SK-N-SH (cell line): ENCODE measurements at regions not wholly inside any gene's neighbourhood (a gene's known extent, or its start where the extent isn't known, plus 50 kb on each side); places are given as distances from the start of the nearest gene placed in this dataset.

Experiments used
- CTCF ChIA-PET: fragments of 300-600, 350-600 bp; formaldehyde crosslinking; extraction: SDS; loops from one replicate; lab custom pipeline; 2021; lab: Yijun Ruan, JAX
- POLR2A ChIA-PET: fragments of 350-600 bp; sonication (Branson Sonifier 250); formaldehyde crosslinking; extraction: SDS; loops from one replicate; lab custom pipeline; 2020; ENCODE audit warnings: antibody characterized with exemption, inconsistent platforms; lab: Yijun Ruan, JAX
- DNase-seq: peaks from one replicate; pipeline ENCODE4 v3.0.0; 2012
- H2AFZ ChIP-seq: fragments of 200-600 bp; sonication (generic); 2 replicates; pipeline ENCODE4 v1.8.1; 2016; ENCODE audit warnings: antibody characterized with exemption, mild to moderate bottlenecking, low read depth
- H3F3A ChIP-seq: fragments of 200-600 bp; sonication (generic); replicated peaks from 2 replicates; pipeline ENCODE3; 2016; ENCODE audit warnings: antibody characterized with exemption, mild to moderate bottlenecking; ENCODE audit not compliant: insufficient read depth
- H3K27ac ChIP-seq, 2 experiments: fragments of 200-500 bp in 1 of 2; fragments of 200-600 bp in 1 of 2; sonication (Bioruptor generic) in 1 of 2; sonication (generic), shearing (Covaris generic) in 1 of 2; 2 replicates each; pipeline versions ENCODE4 v1.5.1 to v1.6.1; 2014 to 2016; ENCODE audit warnings: low read depth in 2 of 2, inconsistent platforms in 1 of 2, low read length in 1 of 2, mild to moderate bottlenecking in 1 of 2, mixed read lengths in 1 of 2
- H3K27me3 ChIP-seq: fragments of 200-600 bp; sonication (generic), shearing (Covaris generic); 2 replicates; pipeline ENCODE4 v1.6.1; 2016; ENCODE audit warnings: mixed run types; ENCODE audit not compliant: insufficient read depth
- H3K36me3 ChIP-seq, 2 experiments: fragments of 200-500 bp in 1 of 2; fragments of 200-600 bp in 1 of 2; sonication (Bioruptor generic) in 1 of 2; sonication (generic) in 1 of 2; replicated peaks in 1 of 2; 2 replicates each; pipeline versions ENCODE3 to v1.5.1; 2014 to 2016; ENCODE audit warnings: low read length in 1 of 2, mild to moderate bottlenecking in 1 of 2; ENCODE audit not compliant: insufficient read depth in 2 of 2, control insufficient read depth in 1 of 2
- H3K4me1 ChIP-seq, 2 experiments: fragments of 200-500 bp in 1 of 2; fragments of 200-600 bp in 1 of 2; sonication (Bioruptor generic) in 1 of 2; sonication (generic), shearing (Covaris generic) in 1 of 2; 2 replicates each; pipeline versions ENCODE4 v1.5.1 to v1.6.1; 2014 to 2016; ENCODE audit warnings: low read depth in 1 of 2, low read length in 1 of 2, mixed run types in 1 of 2; ENCODE audit not compliant: insufficient read depth in 2 of 2, control insufficient read depth in 1 of 2
- H3K4me2 ChIP-seq: fragments of 200-600 bp; sonication (generic), shearing (Covaris generic); 2 replicates; pipeline ENCODE4 v1.6.1; 2017; ENCODE audit warnings: mixed run types
- H3K4me3 ChIP-seq, 2 experiments: fragments of 200-500 bp in 1 of 2; fragments of 200-600 bp in 1 of 2; sonication (Bioruptor generic) in 1 of 2; sonication (generic), shearing (Covaris generic) in 1 of 2; 2 replicates each; pipeline versions ENCODE4 v1.5.1 to v1.8.1; 2014 to 2016; ENCODE audit warnings: low read depth in 2 of 2, inconsistent platforms in 1 of 2, low read length in 1 of 2, mild to moderate bottlenecking in 1 of 2, mixed read lengths in 1 of 2, moderate library complexity in 1 of 2
- H3K79me2 ChIP-seq: fragments of 200-600 bp; sonication (generic); 2 replicates; pipeline ENCODE4 v1.8.1; 2017; ENCODE audit warnings: mild to moderate bottlenecking; ENCODE audit not compliant: insufficient read depth
- H3K9ac ChIP-seq: fragments of 200-600 bp; sonication (generic); 2 replicates; pipeline ENCODE4 v1.6.1; 2017; ENCODE audit warnings: mixed run types
- H3K9me2 ChIP-seq: fragments of 200-600 bp; sonication (generic); 2 replicates; pipeline ENCODE4 v1.6.1; 2017; ENCODE audit warnings: mixed run types
- H3K9me3 ChIP-seq: fragments of 200-600 bp; sonication (generic); 2 replicates; pipeline ENCODE4 v1.6.1; 2017; ENCODE audit warnings: mixed run types, mild to moderate bottlenecking, moderate library complexity
- H4K20me1 ChIP-seq: fragments of 200-600 bp; sonication (generic); 2 replicates; pipeline ENCODE4 v1.6.1; 2017; ENCODE audit warnings: mild to moderate bottlenecking, mixed run types; ENCODE audit not compliant: insufficient read depth
- EP300 ChIP-seq, 2 experiments: IDR thresholded peaks; 2 replicates each; pipeline versions ENCODE4 v1.4.0 to v1.6.1; 2012; ENCODE audit warnings: borderline replicate concordance in 1 of 2, low read depth in 1 of 2, low read length in 1 of 2
- EZH2phosphoT487 ChIP-seq: fragments of 200-600 bp; sonication (generic); IDR thresholded peaks from 2 replicates; pipeline ENCODE4 v1.6.1; 2017; ENCODE audit warnings: low read depth, mixed run types, mild to moderate bottlenecking, antibody characterized with exemption, moderate library complexity, borderline replicate concordance
- FOSL2 ChIP-seq: IDR thresholded peaks from 2 replicates; pipeline ENCODE4 v1.4.0; 2012; ENCODE audit warnings: low read depth, mild to moderate bottlenecking, moderate library complexity, borderline replicate concordance
- GABPA ChIP-seq: IDR thresholded peaks from 2 replicates; pipeline ENCODE4 v1.4.0; 2012; ENCODE audit warnings: low read depth, mild to moderate bottlenecking
- GATA2 ChIP-seq: sonication (generic); formaldehyde crosslinking; IDR thresholded peaks from 2 replicates; pipeline ENCODE4 v1.5.0; 2020; ENCODE audit warnings: mild to moderate bottlenecking, missing genetic modification reagents
- JUND ChIP-seq: IDR thresholded peaks from 2 replicates; pipeline ENCODE4 v1.4.0; 2012
- MEF2A ChIP-seq: IDR thresholded peaks from 2 replicates; pipeline ENCODE4 v1.4.0; 2012; ENCODE audit warnings: low read depth, borderline replicate concordance
- MXI1 ChIP-seq: IDR thresholded peaks from 2 replicates; pipeline ENCODE4 v1.6.1; 2012; ENCODE audit warnings: mild to moderate bottlenecking, low read depth, low read length, improper control_type of control experiment
- NFIC ChIP-seq: IDR thresholded peaks from 2 replicates; pipeline ENCODE4 v1.4.0; 2012; ENCODE audit warnings: borderline replicate concordance
- POLR2AphosphoS5 ChIP-seq: IDR thresholded peaks from 2 replicates; pipeline ENCODE4 v1.6.1; 2012; ENCODE audit warnings: low read depth, low read length
- RAD21 ChIP-seq: IDR thresholded peaks from 2 replicates; pipeline ENCODE4 v1.6.1; 2012; ENCODE audit warnings: mild to moderate bottlenecking, low read length
- RCOR1 ChIP-seq: fragments of 150-350 bp; IDR thresholded peaks from 2 replicates; pipeline ENCODE4 v1.6.1; 2017; ENCODE audit warnings: antibody characterized with exemption, low read length
- RFX5 ChIP-seq: IDR thresholded peaks from 2 replicates; pipeline ENCODE4 v1.6.1; 2012; ENCODE audit warnings: mild to moderate bottlenecking, improper control_type of control experiment, low read length
- RXRA ChIP-seq: IDR thresholded peaks from 2 replicates; pipeline ENCODE4 v1.4.0; 2012; ENCODE audit warnings: low read depth, mild to moderate bottlenecking, borderline replicate concordance
- SIN3A ChIP-seq: IDR thresholded peaks from 2 replicates; pipeline ENCODE4 v1.6.1; 2012; ENCODE audit warnings: low read depth, mild to moderate bottlenecking, low read length, moderate library complexity, borderline replicate concordance
- SMC3 ChIP-seq: IDR thresholded peaks from 2 replicates; pipeline ENCODE4 v1.6.1; 2012; ENCODE audit warnings: low read depth, low read length, improper control_type of control experiment
- TAF1 ChIP-seq: IDR thresholded peaks from 2 replicates; pipeline ENCODE4 v1.6.1; 2012; ENCODE audit warnings: low read depth, mild to moderate bottlenecking, low read length, moderate library complexity, borderline replicate concordance
- TCF12 ChIP-seq: IDR thresholded peaks from 2 replicates; pipeline ENCODE4 v1.4.0; 2012
- TEAD4 ChIP-seq: IDR thresholded peaks from 2 replicates; pipeline ENCODE4 v1.4.0; 2012; ENCODE audit warnings: mild to moderate bottlenecking, borderline replicate concordance; ENCODE audit not compliant: insufficient read depth
- YY1 ChIP-seq: IDR thresholded peaks from 2 replicates; pipeline ENCODE4 v1.4.0; 2012; ENCODE audit warnings: low read depth, mild to moderate bottlenecking
- WGBS: methylation state at CpG from one replicate; pipeline ENCODE4 v1.1.6; 2017; ENCODE audit warnings: low lambda C conversion rate; 5-methylcytosine and 5-hydroxymethylcytosine counted together
- TF ChIP-seq, protein P1 (sequence below): IDR thresholded peaks from 2 replicates; pipeline ENCODE4 v1.4.0; 2012; ENCODE audit warnings: low read depth, borderline replicate concordance
- TF ChIP-seq, protein P2 (sequence below): fragments of 150-350 bp; IDR thresholded peaks from 2 replicates; pipeline ENCODE4 v1.6.1; 2017; ENCODE audit warnings: antibody characterized with exemption, low read length, low read depth, borderline replicate concordance
- TF ChIP-seq, protein P3 (sequence below): IDR thresholded peaks from 2 replicates; pipeline ENCODE4; 2012
- TF ChIP-seq, protein P4 (sequence below): IDR thresholded peaks from 2 replicates; pipeline ENCODE4 v1.4.0; 2012; ENCODE audit warnings: low read depth

DNA sequence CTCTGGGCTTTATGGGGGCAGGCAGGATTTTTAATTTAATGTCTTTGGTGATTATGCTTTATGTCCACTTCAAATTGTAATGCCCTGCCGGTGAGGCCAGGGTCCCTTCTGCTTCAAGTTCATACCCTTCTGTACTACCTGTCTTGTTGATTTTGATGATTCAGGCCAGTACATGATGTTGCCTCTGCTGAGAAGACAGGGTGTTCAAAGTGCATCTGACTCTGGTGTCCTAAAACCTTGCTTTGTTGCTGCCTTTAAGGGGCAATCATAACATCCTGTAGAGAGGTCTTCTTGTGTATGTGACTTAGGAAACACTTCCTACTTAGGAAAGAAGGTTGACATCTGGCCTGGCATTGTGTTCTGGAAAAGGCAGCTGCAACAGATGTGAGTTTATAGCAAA is 113.2 kb downstream of the TMEM170B start:
- 56% methylated on average over 1 of the region's 1 CpG for WGBS
- Histone ChIP-seq H3K79me2 (no peaks in the 10 kb centered on the region), H3K9ac (peak overlapping the region; percentile 32; the same call in 1 of the 2 replicates), H3K4me2 (peak overlapping the region; percentile 22; the same call in 1 of the 2 replicates), H3K9me2 (no peaks in the 10 kb centered on the region), H3F3A (peaks cover 14% of the 10 kb centered on the region), H3K27me3 (no peaks in the 10 kb centered on the region), H2AFZ (peak overlapping the region; percentile 27), H3K36me3 (no peaks in the 10 kb centered on the region), H3K9me3 (no peaks in the 10 kb centered on the region; the same call in 1 of the 2 replicates), H3K27ac (peak overlapping the region in 1 of 2 experiments; percentile 58; a peak in 3 of 4 replicates), H4K20me1 (no peaks in the 10 kb centered on the region), H3K4me3 (no peak overlapping the region), H3K4me1 (peaks cover 0 to 32% of the 10 kb centered on the region in 2 experiments; a peak in 3 of 4 replicates)
- DNase-seq, result no peak
- CTCF ChIA-PET, result interaction anchor here (0.6 kb wide), 1 partner anchor 583 kb away, joined by 3 read pairs; no protein-coding TSS in a partner anchor
- TF ChIP-seq RCOR1 (no peak), YY1 (no peak), RFX5 (no peak), RAD21 (no peak)
- TF ChIP-seq, protein P1, sequence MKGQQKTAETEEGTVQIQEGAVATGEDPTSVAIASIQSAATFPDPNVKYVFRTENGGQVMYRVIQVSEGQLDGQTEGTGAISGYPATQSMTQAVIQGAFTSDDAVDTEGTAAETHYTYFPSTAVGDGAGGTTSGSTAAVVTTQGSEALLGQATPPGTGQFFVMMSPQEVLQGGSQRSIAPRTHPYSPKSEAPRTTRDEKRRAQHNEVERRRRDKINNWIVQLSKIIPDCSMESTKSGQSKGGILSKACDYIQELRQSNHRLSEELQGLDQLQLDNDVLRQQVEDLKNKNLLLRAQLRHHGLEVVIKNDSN, result no peak
- POLR2A ChIA-PET, result no interaction called here

DNA sequence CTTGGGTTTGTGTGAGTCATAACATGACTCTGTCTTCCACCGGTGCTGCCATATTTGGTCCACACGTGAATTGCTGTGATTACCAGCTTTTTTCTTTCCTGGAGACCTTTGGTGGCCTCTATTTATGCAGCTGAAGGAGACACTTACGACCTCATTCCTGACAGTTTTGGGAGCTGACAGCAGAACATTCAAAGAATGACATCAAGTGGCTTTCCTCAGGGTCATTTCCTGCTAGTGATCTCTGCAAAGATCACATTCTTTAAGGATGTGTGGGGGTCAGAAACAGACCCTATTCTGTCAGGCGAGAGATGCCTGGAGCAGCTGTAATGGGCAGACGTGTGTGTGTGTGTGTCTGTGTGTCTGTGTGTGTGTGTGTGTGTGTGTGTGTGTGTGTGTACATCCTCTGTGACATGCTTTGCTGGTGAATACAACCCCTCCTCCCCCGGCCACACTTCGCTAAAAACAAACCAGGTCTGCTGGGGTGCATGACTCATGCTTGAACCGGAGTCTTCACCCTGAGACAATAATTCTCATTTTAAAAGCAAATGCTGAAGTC is 115.6 kb downstream of the TMEM170B start:
- H4K20me1 ChIP-seq, result no peaks in the 10 kb centered on the region
- no peak overlapping the region for H2AFZ ChIP-seq
- no peak overlapping the region for H3K4me3 ChIP-seq
- peaks cover 2 to 35% of the 10 kb centered on the region in 2 experiments; a peak in 3 of 4 replicates for H3K4me1 ChIP-seq
- ChIA-PET POLR2A (no interaction called here), CTCF (interaction anchor here (1.2 to 6.0 kb wide), 4 partner anchors 37 to 952 kb away, joined by 3 to 92 read pairs (median 60); partner anchors contain the start of gene EDN1)
- H3K4me2 ChIP-seq, result peak overlapping the region; percentile 62
- no peaks in the 10 kb centered on the region for H3K36me3 ChIP-seq
- peak overlapping the region; percentile 51; the same call in 1 of the 2 replicates for H3K9ac ChIP-seq
- H3K9me2 ChIP-seq, result no peaks in the 10 kb centered on the region
- H3K27ac ChIP-seq, result peak overlapping the region in 1 of 2 experiments; percentile 67; a peak in 2 of 4 replicates
- no peaks in the 10 kb centered on the region; the same call in 1 of the 2 replicates for H3K9me3 ChIP-seq
- whole genome bisulfite sequencing, result 15% methylated on average over 8 of the region's 8 CpGs
- no peaks in the 10 kb centered on the region for H3K27me3 ChIP-seq
- DNase-seq, result no peak
- no peaks in the 10 kb centered on the region for H3K79me2 ChIP-seq
- peaks cover 14% of the 10 kb centered on the region for H3F3A ChIP-seq
- no peak for TF ChIP-seq EZH2phosphoT487
- peak; percentile 46; the same call in 1 of the 2 replicates for TF ChIP-seq NFIC
- TF ChIP-seq SMC3, result no peak
- peak; percentile 86 for TF ChIP-seq FOSL2
- peak in 1 of 2 experiments; percentile 55; a peak in 1 of 4 replicates for TF ChIP-seq EP300 (IDR thresholded peaks at IDR 0.05; ENCODE audit: borderline replicate concordance in 1 of 2, low read depth in 1 of 2, low read length in 1 of 2)
- peak; percentile 75; the same call in 1 of the 2 replicates for TF ChIP-seq TEAD4
- no peak for TF ChIP-seq RCOR1
- TF ChIP-seq, protein P2, sequence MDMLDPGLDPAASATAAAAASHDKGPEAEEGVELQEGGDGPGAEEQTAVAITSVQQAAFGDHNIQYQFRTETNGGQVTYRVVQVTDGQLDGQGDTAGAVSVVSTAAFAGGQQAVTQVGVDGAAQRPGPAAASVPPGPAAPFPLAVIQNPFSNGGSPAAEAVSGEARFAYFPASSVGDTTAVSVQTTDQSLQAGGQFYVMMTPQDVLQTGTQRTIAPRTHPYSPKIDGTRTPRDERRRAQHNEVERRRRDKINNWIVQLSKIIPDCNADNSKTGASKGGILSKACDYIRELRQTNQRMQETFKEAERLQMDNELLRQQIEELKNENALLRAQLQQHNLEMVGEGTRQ, result no peak
- TF ChIP-seq JUND, result peak; percentile 82
- TF ChIP-seq MEF2A, result no peak
- TF ChIP-seq TCF12, result peak; percentile 81
- TF ChIP-seq SIN3A, result peak; percentile 87; the same call in 1 of the 2 replicates
- TF ChIP-seq RXRA, result peak; percentile 68; the same call in 1 of the 2 replicates
- TF ChIP-seq, protein P1, result no peak
- TF ChIP-seq RAD21, result no peak
- TF ChIP-seq GATA2 (CRISPR knock-in tag), result no peak
- no peak for TF ChIP-seq TAF1
- TF ChIP-seq MXI1, result no peak
- TF ChIP-seq YY1, result no peak
- TF ChIP-seq, protein P3, sequence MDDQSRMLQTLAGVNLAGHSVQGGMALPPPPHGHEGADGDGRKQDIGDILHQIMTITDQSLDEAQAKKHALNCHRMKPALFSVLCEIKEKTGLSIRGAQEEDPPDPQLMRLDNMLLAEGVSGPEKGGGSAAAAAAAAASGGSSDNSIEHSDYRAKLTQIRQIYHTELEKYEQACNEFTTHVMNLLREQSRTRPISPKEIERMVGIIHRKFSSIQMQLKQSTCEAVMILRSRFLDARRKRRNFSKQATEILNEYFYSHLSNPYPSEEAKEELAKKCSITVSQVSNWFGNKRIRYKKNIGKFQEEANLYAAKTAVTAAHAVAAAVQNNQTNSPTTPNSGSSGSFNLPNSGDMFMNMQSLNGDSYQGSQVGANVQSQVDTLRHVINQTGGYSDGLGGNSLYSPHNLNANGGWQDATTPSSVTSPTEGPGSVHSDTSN, result peak; percentile 59
- TF ChIP-seq GABPA, result no peak
- TF ChIP-seq POLR2AphosphoS5, result no peak; the same call in 1 of the 2 replicates
- no peak for TF ChIP-seq RFX5
- TF ChIP-seq, protein P4, sequence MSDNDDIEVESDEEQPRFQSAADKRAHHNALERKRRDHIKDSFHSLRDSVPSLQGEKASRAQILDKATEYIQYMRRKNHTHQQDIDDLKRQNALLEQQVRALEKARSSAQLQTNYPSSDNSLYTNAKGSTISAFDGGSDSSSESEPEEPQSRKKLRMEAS, result peak; percentile 76
